SW 1271 (cell line): ENCODE measurements at regions not wholly inside any gene's neighbourhood (a gene's known extent, or its start where the extent isn't known, plus 50 kb on each side); places are given as distances from the start of the nearest gene placed in this dataset.

ENCODE experiments used
- DNase-seq, 2 experiments: peaks; one replicate each; lab custom pipeline; 2025; lab: John Stamatoyannopoulos, UW

- no peak for DNase-seq
Observed at GRCh38 chr18:54100920-54101470, 123.5 kb downstream of the MBD2 start.

GRCh38 chr18:54100466-54100865 lies 124.0 kb downstream of the MBD2 start:
- DNase-seq: no peak

GRCh38 chr18:54094474-54094873 lies 130.0 kb downstream of the MBD2 start:
- DNase-seq: no peak

- no peak for DNase-seq
Observed at GRCh38 chr18:54090856-54091255, 133.6 kb downstream of the MBD2 start.

- DNase-seq: no peak
Observed at GRCh38 chr18:54089749-54090459, 134.6 kb downstream of the MBD2 start.

GRCh38 chr18:54086863-54087262 lies 137.6 kb downstream of the MBD2 start:
- DNase-seq: no peak

GRCh38 chr18:54086046-54086802 lies 138.2 kb downstream of the MBD2 start:
- no peak for DNase-seq

- no peak for DNase-seq
Observed at GRCh38 chr18:54080858-54081257, 143.6 kb downstream of the MBD2 start.

- no peak for DNase-seq
Observed at GRCh38 chr18:54076166-54076565, 148.3 kb downstream of the MBD2 start.

GRCh38 chr18:54075689-54076088 lies 148.8 kb downstream of the MBD2 start:
- DNase-seq: no peak

GRCh38 chr18:54069729-54070128 lies 154.7 kb downstream of the MBD2 start:
- no peak for DNase-seq

- no peak for DNase-seq
Observed at GRCh38 chr18:54060343-54061005, 164.0 kb downstream of the MBD2 start.

GRCh38 chr18:54052732-54053429 lies 171.6 kb downstream of the MBD2 start:
- DNase-seq: no peak

GRCh38 chr18:54052259-54052658 lies 172.2 kb downstream of the MBD2 start:
- no peak for DNase-seq

- DNase-seq: no peak
Observed at GRCh38 chr18:54043484-54044251, 180.8 kb downstream of the MBD2 start.

- no peak for DNase-seq
Observed at GRCh38 chr18:54035927-54036326, 188.5 kb downstream of the MBD2 start.

- DNase-seq: no peak
Observed at GRCh38 chr18:54033052-54033451, 191.4 kb downstream of the MBD2 start.

GRCh38 chr18:54032412-54032811 lies 192.1 kb downstream of the MBD2 start:
- DNase-seq: no peak

GRCh38 chr18:54031243-54031642 lies 193.2 kb downstream of the MBD2 start:
- DNase-seq: no peak

GRCh38 chr18:54030434-54030833 lies 194.0 kb downstream of the MBD2 start:
- DNase-seq: no peak

- DNase-seq: no peak
Observed at GRCh38 chr18:54023471-54023870, 201.0 kb downstream of the MBD2 start.
